HPDE6-E6E7 (cell line): ENCODE measurements at regions not wholly inside any gene's neighbourhood (a gene's known extent, or its start where the extent isn't known, plus 50 kb on each side); places are given as distances from the start of the nearest gene placed in this dataset.

Source experiments
- DNase-seq: peaks from one replicate; pipeline ENCODE4 v3.0.0; 2011; ENCODE audit warnings: missing footprints; ENCODE audit errors: extremely low spot score

DNA sequence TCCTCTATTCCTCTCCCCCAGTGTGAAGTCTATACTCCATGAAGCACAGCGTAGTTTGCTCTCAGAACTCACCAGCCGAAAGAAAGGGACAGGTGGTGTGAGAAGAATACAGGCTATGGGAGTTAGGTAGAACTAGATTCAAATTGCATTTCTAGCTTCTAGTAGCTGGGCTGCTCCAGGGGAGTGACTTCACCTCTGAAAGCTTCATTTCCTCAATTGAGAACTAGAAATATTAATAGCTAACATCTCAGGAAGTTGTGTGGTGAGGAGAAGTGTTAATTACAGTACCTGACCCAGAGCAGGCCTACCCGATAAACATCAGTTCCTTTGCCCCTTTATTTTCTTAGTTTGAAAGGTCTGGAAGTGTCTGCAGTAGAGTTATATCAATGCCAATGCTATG, 484.7 kb upstream of the TENM4 start:
- DNase-seq = no peak

DNA sequence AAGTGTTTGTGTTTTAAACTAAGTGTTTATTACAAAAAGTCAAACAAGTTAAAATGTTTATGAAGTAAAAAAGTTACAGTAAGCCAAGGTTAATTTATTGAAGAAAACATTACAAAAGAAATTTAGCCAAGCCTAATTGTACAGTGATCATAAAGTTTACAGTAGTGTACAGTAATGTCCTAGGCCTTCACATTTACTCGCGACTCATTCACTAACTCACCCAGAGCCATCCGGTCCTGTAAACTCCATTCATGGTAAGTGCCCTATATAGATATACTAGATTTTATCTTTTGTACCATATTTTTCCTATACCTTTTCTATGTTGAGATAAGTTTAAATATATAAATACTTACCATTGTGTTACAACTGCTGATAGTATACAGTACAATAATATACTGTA, 481.8 kb upstream of the TENM4 start:
- DNase-seq = no peak

GRCh38 chr11:79920480-79920879, 479.6 kb upstream of the TENM4 start:
- no peak for DNase-seq

DNA sequence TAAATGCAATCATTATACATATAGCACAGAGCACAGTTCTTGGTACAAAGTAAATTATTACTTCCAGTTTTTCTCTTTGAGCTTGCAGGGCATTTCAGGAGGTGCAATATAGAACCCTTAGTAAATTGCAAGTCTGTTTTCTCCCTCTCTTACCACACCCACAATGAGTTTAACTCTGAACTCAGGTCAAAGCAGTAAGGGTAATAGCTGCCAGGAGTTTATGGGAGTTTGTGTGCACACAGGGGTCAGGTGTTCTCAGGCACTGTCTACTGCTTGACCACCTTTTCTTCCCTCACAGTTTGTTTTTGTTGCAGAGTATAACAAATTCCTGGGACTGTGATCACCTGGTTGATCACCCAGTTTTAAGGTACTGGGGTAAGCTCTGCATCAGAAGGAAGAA, 478.5 kb upstream of the TENM4 start:
- DNase-seq = no peak

GRCh38 chr11:79918846-79919245, 478.0 kb upstream of the TENM4 start:
- DNase-seq = no peak

GRCh38 chr11:79906164-79906563, 465.3 kb upstream of the TENM4 start:
- DNase-seq = no peak

GRCh38 chr11:79902493-79902892, 461.7 kb upstream of the TENM4 start:
- no peak for DNase-seq

- no peak for DNase-seq
These were observed 457.1 kb upstream of the TENM4 start for GRCh38 chr11:79897896-79898295.

- no peak for DNase-seq
These were observed 455.4 kb upstream of the TENM4 start for GRCh38 chr11:79896258-79896657.

DNA sequence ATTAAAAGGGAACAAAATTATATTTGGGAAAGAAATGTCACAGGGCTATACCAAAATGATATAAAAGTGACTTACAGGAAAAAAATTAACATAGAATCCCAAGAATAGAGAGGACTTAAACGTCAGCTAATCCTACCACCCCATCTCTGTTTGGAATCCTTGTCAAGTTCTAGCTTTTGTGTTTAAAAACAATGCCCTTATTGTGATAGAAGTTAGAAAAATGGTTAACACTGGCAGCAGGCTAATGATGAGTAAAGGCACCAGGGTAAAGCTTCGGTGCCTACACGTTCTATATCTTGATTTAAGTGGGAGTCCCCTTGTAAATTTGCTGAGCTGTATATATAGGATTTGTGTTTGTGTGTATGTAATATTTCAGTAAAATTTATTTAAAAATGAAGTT, 453.3 kb upstream of the TENM4 start:
- no peak for DNase-seq

GRCh38 chr11:79890272-79890671, 449.4 kb upstream of the TENM4 start:
- DNase-seq = no peak

GRCh38 chr11:79864882-79865281, 424.1 kb upstream of the TENM4 start:
- no peak for DNase-seq

DNA sequence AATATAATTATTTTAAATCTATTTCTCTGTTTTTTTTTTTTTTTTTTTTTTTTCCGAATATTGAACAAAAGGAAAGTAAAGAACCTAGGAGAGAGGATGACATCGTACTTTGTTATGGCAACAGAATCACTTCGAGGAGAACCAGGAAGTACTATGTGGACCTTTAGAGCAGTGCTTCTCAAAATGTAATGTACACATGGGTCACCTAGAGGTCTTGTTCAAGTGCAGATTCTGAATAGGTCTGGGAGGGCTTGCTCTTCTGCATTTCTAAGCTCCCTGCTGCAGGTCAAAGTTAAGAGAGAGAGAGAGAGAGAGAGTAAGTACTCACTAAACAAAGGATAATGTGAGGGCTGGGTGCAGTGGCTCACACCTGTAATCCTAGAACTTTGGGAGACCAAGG, 419.5 kb upstream of the TENM4 start:
- no peak for DNase-seq

GRCh38 chr11:79857377-79858214, 416.8 kb upstream of the TENM4 start:
- DNase-seq = no peak

GRCh38 chr11:79852176-79852575, 411.3 kb upstream of the TENM4 start:
- no peak for DNase-seq

DNA sequence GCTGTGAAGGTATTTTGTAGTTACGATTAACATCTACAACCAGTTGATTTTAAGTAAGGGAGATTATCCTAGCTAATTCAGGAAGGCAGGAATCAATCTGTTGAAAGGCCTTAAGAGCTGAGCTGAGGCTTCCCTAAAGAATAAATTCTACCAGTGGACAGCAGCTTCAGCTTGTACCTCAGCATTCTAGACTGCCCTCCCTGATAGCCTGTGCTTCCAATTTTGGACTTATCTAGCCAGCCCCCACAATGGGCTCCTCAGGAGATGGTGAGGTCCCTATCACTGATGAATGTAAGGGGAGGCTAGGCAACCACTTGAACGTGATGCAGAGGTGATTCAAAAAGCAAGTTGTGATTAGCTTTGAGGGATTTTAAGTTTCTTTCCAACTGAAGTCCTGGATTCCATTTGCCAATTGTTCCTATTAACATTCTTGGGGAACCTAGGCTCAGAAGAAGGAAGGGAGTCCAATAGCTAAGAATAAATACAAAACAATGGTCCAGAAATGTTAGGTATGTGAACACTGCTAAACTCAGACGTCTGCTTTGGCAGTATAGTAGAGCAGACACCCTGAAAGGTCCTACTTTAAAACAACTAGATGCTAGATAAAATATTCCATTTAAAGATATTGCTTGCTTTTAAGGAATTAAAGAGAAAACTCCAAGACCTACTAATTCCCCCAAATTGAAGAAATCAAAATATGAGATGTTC, 404.3 kb upstream of the TENM4 start:
- DNase-seq = no peak

- no peak for DNase-seq
These were observed 393.2 kb upstream of the TENM4 start for GRCh38 chr11:79834015-79834414.

DNA sequence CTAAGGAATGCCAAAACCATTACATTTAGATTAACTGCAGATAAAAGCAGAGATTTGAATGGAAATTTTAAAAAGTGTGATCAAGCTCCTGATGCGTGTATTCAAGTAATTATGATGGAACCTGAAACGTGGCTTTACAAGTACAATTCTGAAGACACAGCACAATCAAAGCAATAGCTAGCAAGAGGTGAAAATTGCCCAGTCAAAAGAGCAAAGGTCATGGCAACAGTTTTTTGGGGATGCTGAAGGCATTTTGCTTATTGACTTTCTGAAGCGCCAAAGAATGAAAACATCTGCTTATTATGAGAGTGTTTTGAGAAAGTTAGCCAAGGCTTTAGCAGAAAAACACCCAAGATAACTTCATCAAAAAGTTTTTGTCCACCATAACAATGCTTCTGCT, 389.6 kb upstream of the TENM4 start:
- DNase-seq = no peak

DNA sequence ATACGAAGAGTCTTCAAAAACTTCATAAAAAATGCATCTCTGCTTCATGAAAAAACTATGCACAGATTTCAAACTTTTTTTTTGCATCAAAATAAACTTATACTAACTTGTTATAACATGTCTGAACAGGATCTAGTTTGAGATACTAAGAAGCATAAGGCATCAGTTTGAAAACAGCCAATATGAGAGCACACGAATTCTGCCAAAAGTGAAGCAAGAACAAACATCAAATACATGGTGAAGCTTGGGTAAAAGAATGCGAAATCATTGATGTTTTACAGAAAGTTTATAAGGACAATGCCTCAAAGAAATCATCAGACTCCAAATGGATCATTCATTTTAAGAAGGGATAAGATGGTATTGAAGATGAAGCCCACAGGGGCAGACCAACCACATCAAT, 389.1 kb upstream of the TENM4 start:
- DNase-seq = no peak

DNA sequence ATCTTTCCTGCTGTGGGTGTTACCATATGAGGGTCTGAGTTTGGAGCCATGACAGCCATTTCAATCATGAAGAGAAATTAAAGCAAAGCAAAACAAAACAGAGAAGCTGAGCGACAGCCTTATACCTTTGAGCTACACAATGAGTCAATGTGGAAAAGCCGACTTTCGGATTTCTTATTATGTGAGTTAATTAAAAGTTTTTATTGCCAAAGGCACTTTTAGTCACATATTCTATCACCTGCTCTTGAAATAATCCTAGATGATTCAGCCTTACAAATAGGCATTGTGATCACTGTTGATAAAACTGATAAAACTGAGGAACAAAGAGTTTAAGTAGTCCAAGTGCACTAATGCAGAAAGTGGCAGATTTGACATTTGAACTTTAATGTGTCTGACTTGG, 381.9 kb upstream of the TENM4 start:
- DNase-seq = no peak

DNA sequence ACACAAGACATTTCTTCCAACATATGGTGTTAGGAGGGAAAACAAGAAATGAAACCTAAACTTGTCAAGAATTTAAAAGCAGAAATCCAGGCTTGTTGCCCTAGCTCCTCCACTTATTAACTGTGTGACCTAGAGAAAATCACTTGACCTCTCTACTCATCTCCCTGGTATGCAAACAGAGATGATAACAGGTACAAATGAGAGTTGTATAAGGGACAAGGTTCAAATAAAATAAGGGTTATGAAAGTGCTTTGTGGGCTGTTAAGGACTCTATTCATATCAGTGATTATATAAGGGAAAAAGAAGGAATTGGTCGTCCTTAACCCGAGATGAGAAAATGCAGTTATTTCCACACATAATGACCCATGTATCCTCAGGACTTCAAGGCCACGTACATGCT, 372.7 kb upstream of the TENM4 start:
- no peak for DNase-seq

DNA sequence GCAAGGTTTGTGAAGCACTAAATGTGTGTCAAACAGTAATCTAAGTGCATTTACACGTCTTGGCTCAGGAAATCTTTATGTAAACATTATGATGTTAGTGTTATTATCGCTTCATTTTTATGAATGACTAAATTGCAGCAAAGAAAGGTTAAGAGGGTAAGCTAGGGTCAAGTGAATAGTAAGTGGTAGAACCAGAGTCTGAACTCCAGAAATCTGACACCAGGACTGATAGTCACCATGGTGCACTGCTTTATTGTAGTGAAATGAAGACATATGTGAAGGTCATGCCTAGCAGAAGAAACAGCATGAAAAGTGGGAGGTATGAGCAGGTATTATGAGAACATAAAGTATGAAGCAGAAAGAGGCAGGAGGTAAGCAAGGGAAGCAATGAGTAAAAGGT, 368.7 kb upstream of the TENM4 start:
- no peak for DNase-seq

- DNase-seq = no peak
These were observed 366.7 kb upstream of the TENM4 start for GRCh38 chr11:79807506-79807905.
